Chondrocyte (in vitro differentiated cells): ENCODE measurements at regions not wholly inside any gene's neighbourhood (a gene's known extent, or its start where the extent isn't known, plus 50 kb on each side); places are given as distances from the start of the nearest gene placed in this dataset.
A peak's percentile ranks its signal among the peaks of the same experiment; 100 is the strongest.

Experiments used
- DNase-seq: peaks from one replicate; pipeline ENCODE4 v3.0.0; 2021; ENCODE audit warnings: mixed read lengths, low spot score
- H3K27ac Mint-ChIP-seq: one replicate; pipeline ENCODE4 v1.8.0; 2021; ENCODE audit warnings: mild to moderate bottlenecking, moderate library complexity, mixed read lengths; ENCODE audit not compliant: unreplicated experiment
- H3K27me3 Mint-ChIP-seq: 2 replicates; pipeline ENCODE4 v1.8.0; 2021; ENCODE audit warnings: low read depth, mixed read lengths
- H3K36me3 Mint-ChIP-seq: 2 replicates; pipeline ENCODE4 v1.8.0; 2021; ENCODE audit warnings: low read depth, mixed read lengths
- H3K4me1 Mint-ChIP-seq: 2 replicates; pipeline ENCODE4 v1.8.0; 2021; ENCODE audit warnings: low read depth, mild to moderate bottlenecking, mixed read lengths
- H3K4me3 Mint-ChIP-seq: one replicate; pipeline ENCODE4 v1.8.0; 2021; ENCODE audit warnings: mild to moderate bottlenecking, moderate library complexity, mixed read lengths; ENCODE audit not compliant: unreplicated experiment
- H3K9me3 Mint-ChIP-seq: 2 replicates; pipeline ENCODE4 v1.8.0; 2021; ENCODE audit warnings: low read depth, mixed read lengths
- TF ChIP-seq, protein P1 (sequence below): fragments of 200-600 bp; sonication (generic); IDR thresholded peaks from 2 replicates; pipeline ENCODE4 v1.5.0; 2021; ENCODE audit warnings: antibody characterized with exemption, mild to moderate bottlenecking, moderate library complexity

GRCh38 chr7:81268551-81268950, 349.7 kb upstream of the SEMA3C start:
- no peak for DNase-seq
- Mint-ChIP-seq H3K4me1 (no peaks in the 10 kb centered on the region), H3K27me3 (peaks cover 2% of the 10 kb centered on the region), H3K4me3 (no peak overlapping the region), H3K9me3 (peaks cover 4% of the 10 kb centered on the region), H3K27ac (no peak overlapping the region), H3K36me3 (peaks cover 3% of the 10 kb centered on the region)
- TF ChIP-seq, protein P1, sequence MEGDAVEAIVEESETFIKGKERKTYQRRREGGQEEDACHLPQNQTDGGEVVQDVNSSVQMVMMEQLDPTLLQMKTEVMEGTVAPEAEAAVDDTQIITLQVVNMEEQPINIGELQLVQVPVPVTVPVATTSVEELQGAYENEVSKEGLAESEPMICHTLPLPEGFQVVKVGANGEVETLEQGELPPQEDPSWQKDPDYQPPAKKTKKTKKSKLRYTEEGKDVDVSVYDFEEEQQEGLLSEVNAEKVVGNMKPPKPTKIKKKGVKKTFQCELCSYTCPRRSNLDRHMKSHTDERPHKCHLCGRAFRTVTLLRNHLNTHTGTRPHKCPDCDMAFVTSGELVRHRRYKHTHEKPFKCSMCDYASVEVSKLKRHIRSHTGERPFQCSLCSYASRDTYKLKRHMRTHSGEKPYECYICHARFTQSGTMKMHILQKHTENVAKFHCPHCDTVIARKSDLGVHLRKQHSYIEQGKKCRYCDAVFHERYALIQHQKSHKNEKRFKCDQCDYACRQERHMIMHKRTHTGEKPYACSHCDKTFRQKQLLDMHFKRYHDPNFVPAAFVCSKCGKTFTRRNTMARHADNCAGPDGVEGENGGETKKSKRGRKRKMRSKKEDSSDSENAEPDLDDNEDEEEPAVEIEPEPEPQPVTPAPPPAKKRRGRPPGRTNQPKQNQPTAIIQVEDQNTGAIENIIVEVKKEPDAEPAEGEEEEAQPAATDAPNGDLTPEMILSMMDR = no peak

GRCh38 chr7:81267508-81267907, 348.7 kb upstream of the SEMA3C start:
- TF ChIP-seq, protein P1 = no peak
- no peak for DNase-seq
- Mint-ChIP-seq H3K36me3 (peaks cover 4% of the 10 kb centered on the region), H3K9me3 (peaks cover 12% of the 10 kb centered on the region), H3K27me3 (peaks cover 2% of the 10 kb centered on the region), H3K4me1 (no peaks in the 10 kb centered on the region), H3K4me3 (no peak overlapping the region), H3K27ac (no peak overlapping the region)

DNA sequence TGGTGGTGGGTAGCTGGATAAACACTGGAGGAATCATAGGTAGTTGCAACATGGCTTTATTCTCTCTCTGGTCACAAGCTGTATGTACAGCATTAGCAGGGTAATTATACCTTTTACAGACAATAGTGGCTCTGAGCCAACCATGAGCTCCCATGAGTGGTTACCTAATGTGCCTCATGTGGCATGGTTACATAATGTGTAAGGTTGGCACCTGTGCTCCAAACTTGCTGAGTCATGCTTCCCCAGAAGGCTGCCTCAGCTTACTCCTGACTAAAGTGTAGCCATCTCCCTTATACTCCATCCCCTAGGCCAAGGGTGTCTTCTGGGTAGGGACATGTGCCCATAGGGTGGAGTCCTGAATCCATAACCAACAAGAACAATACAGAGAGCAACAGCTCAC, 345.3 kb upstream of the SEMA3C start:
- no peak overlapping the region for H3K4me3 Mint-ChIP-seq
- H3K9me3 Mint-ChIP-seq = peaks cover 35% of the 10 kb centered on the region
- peaks cover 16% of the 10 kb centered on the region for H3K36me3 Mint-ChIP-seq
- H3K27me3 Mint-ChIP-seq = no peaks in the 10 kb centered on the region
- no peak for DNase-seq
- TF ChIP-seq, protein P1 = no peak
- no peaks in the 10 kb centered on the region for H3K4me1 Mint-ChIP-seq
- no peak overlapping the region for H3K27ac Mint-ChIP-seq

DNA sequence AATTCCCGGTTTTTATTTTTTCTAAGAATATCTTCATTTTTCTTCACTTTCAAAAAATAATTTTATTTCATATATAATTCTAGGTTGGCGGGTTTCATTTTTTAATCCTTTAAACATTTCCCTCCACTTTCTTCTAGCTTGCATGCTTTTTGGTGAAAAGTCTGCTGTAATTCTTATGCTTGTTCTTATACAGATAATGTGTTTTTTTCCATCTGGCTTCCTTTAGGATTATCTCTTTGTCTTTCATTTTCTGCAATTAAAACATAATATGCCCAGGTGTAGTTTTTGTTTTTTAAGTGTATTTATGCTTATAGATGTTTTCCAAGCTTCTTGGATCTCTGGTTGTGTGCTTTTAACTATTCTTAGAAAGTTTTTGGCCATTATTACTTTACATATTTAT, 341.3 kb upstream of the SEMA3C start:
- Mint-ChIP-seq H3K27ac (no peak overlapping the region), H3K9me3 (peaks cover 37% of the 10 kb centered on the region), H3K4me1 (no peaks in the 10 kb centered on the region), H3K36me3 (peaks cover 17% of the 10 kb centered on the region), H3K4me3 (no peak overlapping the region), H3K27me3 (no peaks in the 10 kb centered on the region)
- TF ChIP-seq, protein P1 = no peak
- DNase-seq = no peak

GRCh38 chr7:81256991-81257390, 338.1 kb upstream of the SEMA3C start:
- Mint-ChIP-seq H3K36me3 (peaks cover 11% of the 10 kb centered on the region), H3K27me3 (no peaks in the 10 kb centered on the region), H3K4me3 (no peak overlapping the region), H3K4me1 (no peaks in the 10 kb centered on the region), H3K9me3 (peaks cover 22% of the 10 kb centered on the region), H3K27ac (no peak overlapping the region)
- TF ChIP-seq, protein P1 = peak; percentile 50
- no peak for DNase-seq
